ENCODE measurements at regions not wholly inside any gene's neighbourhood (a gene's known extent, or its start where the extent isn't known, plus 50 kb on each side); places are given as distances from the start of the nearest gene placed in this dataset.

- Mint-ChIP-seq H3K36me3 (no peaks in the 10 kb centered on the region), H3K27me3 (peaks cover 33% of the 10 kb centered on the region), H3K9me3 (ENCODE audit: low read depth) (no peaks in the 10 kb centered on the region), H3K4me3 (no peak overlapping the region), H3K4me1 (ENCODE audit: low read depth) (peaks cover 2% of the 10 kb centered on the region), H3K27ac (no peak overlapping the region)
Measured at GRCh38 chr5:174313615-174314014, 268.1 kb downstream of the NSG2 start.

GRCh38 chr5:174314261-174314660, 268.8 kb downstream of the NSG2 start:
- no peak overlapping the region for H3K27ac Mint-ChIP-seq
- H3K9me3 Mint-ChIP-seq (ENCODE audit: low read depth): no peaks in the 10 kb centered on the region
- no peaks in the 10 kb centered on the region for H3K36me3 Mint-ChIP-seq
- H3K27me3 Mint-ChIP-seq: peaks cover 33% of the 10 kb centered on the region
- no peak overlapping the region for H3K4me3 Mint-ChIP-seq
- H3K4me1 Mint-ChIP-seq (ENCODE audit: low read depth): peaks cover 2% of the 10 kb centered on the region

- Mint-ChIP-seq H3K36me3 (no peaks in the 10 kb centered on the region), H3K27me3 (peaks cover 30% of the 10 kb centered on the region), H3K4me3 (no peak overlapping the region), H3K4me1 (ENCODE audit: low read depth) (peaks cover 2% of the 10 kb centered on the region), H3K9me3 (ENCODE audit: low read depth) (no peaks in the 10 kb centered on the region), H3K27ac (no peak overlapping the region)
Measured at GRCh38 chr5:174315471-174315870, 270.0 kb downstream of the NSG2 start.

- Mint-ChIP-seq H3K36me3 (no peaks in the 10 kb centered on the region), H3K27ac (no peak overlapping the region), H3K9me3 (ENCODE audit: low read depth) (no peaks in the 10 kb centered on the region), H3K27me3 (peaks cover 27% of the 10 kb centered on the region), H3K4me1 (ENCODE audit: low read depth) (peaks cover 2% of the 10 kb centered on the region), H3K4me3 (no peak overlapping the region)
Measured at GRCh38 chr5:174315871-174316270, 270.4 kb downstream of the NSG2 start.

GRCh38 chr5:174316326-174316725, 270.8 kb downstream of the NSG2 start:
- peaks cover 28% of the 10 kb centered on the region for H3K27me3 Mint-ChIP-seq
- peaks cover 2% of the 10 kb centered on the region for H3K4me1 Mint-ChIP-seq (ENCODE audit: low read depth)
- H3K36me3 Mint-ChIP-seq: no peaks in the 10 kb centered on the region

GRCh38 chr5:174317256-174317894, 271.9 kb downstream of the NSG2 start:
- Mint-ChIP-seq H3K36me3 (no peaks in the 10 kb centered on the region), H3K4me1 (ENCODE audit: low read depth) (peaks cover 2% of the 10 kb centered on the region), H3K27ac (no peak overlapping the region), H3K27me3 (peaks cover 31% of the 10 kb centered on the region), H3K9me3 (ENCODE audit: low read depth) (no peaks in the 10 kb centered on the region), H3K4me3 (no peak overlapping the region)

More at GRCh38 chr5:174316326-174316725, 270.8 kb downstream of the NSG2 start:
- Mint-ChIP-seq H3K27ac (no peak overlapping the region), H3K9me3 (ENCODE audit: low read depth) (no peaks in the 10 kb centered on the region), H3K4me3 (no peak overlapping the region)

- Mint-ChIP-seq H3K4me3 (no peak overlapping the region), H3K27me3 (peaks cover 29% of the 10 kb centered on the region), H3K9me3 (ENCODE audit: low read depth) (no peaks in the 10 kb centered on the region), H3K4me1 (ENCODE audit: low read depth) (no peaks in the 10 kb centered on the region), H3K36me3 (no peaks in the 10 kb centered on the region), H3K27ac (no peak overlapping the region)
Measured at GRCh38 chr5:174318578-174318977, 273.1 kb downstream of the NSG2 start.

- Mint-ChIP-seq H3K9me3 (ENCODE audit: low read depth) (no peaks in the 10 kb centered on the region), H3K36me3 (no peaks in the 10 kb centered on the region), H3K4me3 (no peak overlapping the region), H3K27me3 (peaks cover 32% of the 10 kb centered on the region), H3K27ac (no peak overlapping the region), H3K4me1 (ENCODE audit: low read depth) (no peaks in the 10 kb centered on the region)
Measured at GRCh38 chr5:174319551-174319950, 274.0 kb downstream of the NSG2 start.

GRCh38 chr5:174320051-174320450, 274.5 kb downstream of the NSG2 start:
- Mint-ChIP-seq H3K4me1 (ENCODE audit: low read depth) (no peaks in the 10 kb centered on the region), H3K36me3 (no peaks in the 10 kb centered on the region), H3K4me3 (no peak overlapping the region), H3K27ac (no peak overlapping the region), H3K9me3 (ENCODE audit: low read depth) (no peaks in the 10 kb centered on the region), H3K27me3 (peaks cover 28% of the 10 kb centered on the region)

GRCh38 chr5:174323878-174324281, 278.4 kb downstream of the NSG2 start:
- no peak overlapping the region for H3K4me3 Mint-ChIP-seq

GRCh38 chr5:174324680-174325079, 279.2 kb downstream of the NSG2 start:
- H3K4me3 Mint-ChIP-seq: no peak overlapping the region
- H3K27ac Mint-ChIP-seq: no peak overlapping the region
- H3K36me3 Mint-ChIP-seq: no peaks in the 10 kb centered on the region
- H3K4me1 Mint-ChIP-seq (ENCODE audit: low read depth): no peaks in the 10 kb centered on the region
- H3K27me3 Mint-ChIP-seq: peaks cover 19% of the 10 kb centered on the region
- no peaks in the 10 kb centered on the region for H3K9me3 Mint-ChIP-seq (ENCODE audit: low read depth)

More at GRCh38 chr5:174323878-174324281, 278.4 kb downstream of the NSG2 start:
- no peak overlapping the region for H3K27ac Mint-ChIP-seq
- peaks cover 19% of the 10 kb centered on the region for H3K27me3 Mint-ChIP-seq
- H3K36me3 Mint-ChIP-seq: no peaks in the 10 kb centered on the region
- H3K9me3 Mint-ChIP-seq (ENCODE audit: low read depth): no peaks in the 10 kb centered on the region
- H3K4me1 Mint-ChIP-seq (ENCODE audit: low read depth): no peaks in the 10 kb centered on the region

- H3K4me3 Mint-ChIP-seq: no peak overlapping the region
- peaks cover 19% of the 10 kb centered on the region for H3K27me3 Mint-ChIP-seq
- no peak overlapping the region for H3K27ac Mint-ChIP-seq
Measured at GRCh38 chr5:174325431-174325830, 279.9 kb downstream of the NSG2 start.

GRCh38 chr5:174325961-174326360, 280.5 kb downstream of the NSG2 start:
- Mint-ChIP-seq H3K27me3 (peaks cover 17% of the 10 kb centered on the region), H3K9me3 (ENCODE audit: low read depth) (no peaks in the 10 kb centered on the region), H3K36me3 (no peaks in the 10 kb centered on the region), H3K4me3 (no peak overlapping the region), H3K4me1 (ENCODE audit: low read depth) (no peaks in the 10 kb centered on the region), H3K27ac (no peak overlapping the region)

More at GRCh38 chr5:174325431-174325830, 279.9 kb downstream of the NSG2 start:
- no peaks in the 10 kb centered on the region for H3K36me3 Mint-ChIP-seq
- H3K9me3 Mint-ChIP-seq (ENCODE audit: low read depth): no peaks in the 10 kb centered on the region
- no peaks in the 10 kb centered on the region for H3K4me1 Mint-ChIP-seq (ENCODE audit: low read depth)

- no peaks in the 10 kb centered on the region for H3K9me3 Mint-ChIP-seq (ENCODE audit: low read depth)
- no peak overlapping the region for H3K4me3 Mint-ChIP-seq
- H3K27me3 Mint-ChIP-seq: peaks cover 15% of the 10 kb centered on the region
- no peaks in the 10 kb centered on the region for H3K4me1 Mint-ChIP-seq (ENCODE audit: low read depth)
- no peaks in the 10 kb centered on the region for H3K36me3 Mint-ChIP-seq
- no peak overlapping the region for H3K27ac Mint-ChIP-seq
Measured at GRCh38 chr5:174326372-174326771, 280.9 kb downstream of the NSG2 start.

- H3K27me3 Mint-ChIP-seq: peaks cover 13% of the 10 kb centered on the region
- H3K4me1 Mint-ChIP-seq (ENCODE audit: low read depth): no peaks in the 10 kb centered on the region
- no peak overlapping the region for H3K4me3 Mint-ChIP-seq
- H3K36me3 Mint-ChIP-seq: no peaks in the 10 kb centered on the region
- H3K9me3 Mint-ChIP-seq (ENCODE audit: low read depth): no peaks in the 10 kb centered on the region
- H3K27ac Mint-ChIP-seq: no peak overlapping the region
Measured at GRCh38 chr5:174327317-174327864, 281.9 kb downstream of the NSG2 start.

GRCh38 chr5:174327896-174328295, 282.4 kb downstream of the NSG2 start:
- Mint-ChIP-seq H3K27me3 (peaks cover 8% of the 10 kb centered on the region), H3K36me3 (no peaks in the 10 kb centered on the region), H3K9me3 (ENCODE audit: low read depth) (no peaks in the 10 kb centered on the region)

More at GRCh38 chr5:174327896-174328295, 282.4 kb downstream of the NSG2 start:
- H3K4me1 Mint-ChIP-seq (ENCODE audit: low read depth): no peaks in the 10 kb centered on the region
- H3K27ac Mint-ChIP-seq: no peak overlapping the region
- H3K4me3 Mint-ChIP-seq: no peak overlapping the region

Measured in activated naive CD8-positive, alpha-beta T cell (primary cell).